Epithelial cell of proximal tubule (primary cell): ENCODE measurements at regions not wholly inside any gene's neighbourhood (a gene's known extent, or its start where the extent isn't known, plus 50 kb on each side); places are given as distances from the start of the nearest gene placed in this dataset.

Experiments used
- DNase-seq: peaks from one replicate; pipeline ENCODE4 v3.0.0-alpha.2; 2011; ENCODE audit warnings: low read depth
- H3K4me3 ChIP-seq: 2 replicates; pipeline ENCODE4 v1.5.1; 2011; ENCODE audit warnings: low read depth, mild to moderate bottlenecking, low read length
- CTCF ChIP-seq: conservative IDR thresholded peaks from 2 replicates; pipeline ENCODE4 v1.5.1; 2012; ENCODE audit warnings: low read depth, mild to moderate bottlenecking, low read length

DNA sequence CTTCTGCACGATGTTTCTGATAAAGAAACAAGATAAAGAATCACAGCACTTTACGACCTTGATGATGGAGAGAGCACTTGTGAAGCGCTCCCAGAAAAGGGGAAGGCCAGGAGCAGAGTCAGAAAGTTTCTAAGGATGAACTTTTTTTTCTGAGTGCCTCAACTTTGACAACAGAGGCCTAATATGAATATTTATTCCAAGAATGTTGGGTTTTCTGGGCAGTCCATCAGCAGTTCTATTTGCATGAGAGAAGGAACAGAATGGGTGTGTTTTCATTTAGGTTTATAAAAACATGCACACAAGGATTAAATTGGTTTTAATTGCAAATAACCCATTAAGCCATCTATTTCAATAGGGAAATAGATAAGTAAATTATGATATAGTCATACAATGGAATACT is 204.9 kb downstream of the SIM1 start:
- DNase-seq, result no peak
- no peak for TF ChIP-seq CTCF
- H3K4me3 ChIP-seq, result no peak overlapping the region

- TF ChIP-seq CTCF, result no peak
- H3K4me3 ChIP-seq, result no peak overlapping the region
- DNase-seq, result no peak
These were observed 206.0 kb downstream of the SIM1 start for GRCh38 chr6:100258752-100259151.

DNA sequence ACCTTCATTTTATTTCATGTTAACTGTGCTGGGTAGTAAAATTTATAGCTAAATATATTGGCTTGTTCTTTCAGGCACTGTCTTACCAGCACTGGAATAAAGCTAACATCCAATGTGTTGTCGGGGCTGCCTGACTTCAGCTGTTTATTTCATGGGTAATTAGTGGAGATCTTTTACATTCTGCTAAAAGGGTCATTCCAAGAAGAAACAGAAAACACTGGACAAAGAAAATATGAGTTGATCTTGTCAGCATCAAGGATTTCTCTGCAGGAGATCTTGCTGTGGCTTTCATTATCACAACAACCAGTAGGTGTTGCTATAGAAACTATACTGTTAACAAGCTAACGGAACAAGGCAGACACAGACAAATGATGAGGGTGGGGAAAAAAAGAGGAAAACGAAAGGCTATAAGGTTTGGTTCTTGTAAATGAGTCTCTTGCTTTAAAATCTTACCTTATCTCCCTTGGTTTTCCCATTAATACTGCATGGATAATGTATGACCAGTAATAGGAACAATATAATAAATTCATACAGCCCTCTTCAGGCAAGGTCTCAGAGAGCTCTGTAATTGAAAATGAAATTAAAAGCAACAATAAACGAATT is 206.8 kb downstream of the SIM1 start:
- DNase-seq, result no peak
- TF ChIP-seq CTCF, result peak; percentile 14
- no peak overlapping the region for H3K4me3 ChIP-seq

GRCh38 chr6:100255701-100256100 is 209.0 kb downstream of the SIM1 start:
- no peak for DNase-seq
- no peak overlapping the region for H3K4me3 ChIP-seq
- TF ChIP-seq CTCF, result no peak

- no peak for DNase-seq
- no peak overlapping the region for H3K4me3 ChIP-seq
- TF ChIP-seq CTCF, result no peak
These were observed 217.6 kb downstream of the SIM1 start for GRCh38 chr6:100247123-100247522.

DNA sequence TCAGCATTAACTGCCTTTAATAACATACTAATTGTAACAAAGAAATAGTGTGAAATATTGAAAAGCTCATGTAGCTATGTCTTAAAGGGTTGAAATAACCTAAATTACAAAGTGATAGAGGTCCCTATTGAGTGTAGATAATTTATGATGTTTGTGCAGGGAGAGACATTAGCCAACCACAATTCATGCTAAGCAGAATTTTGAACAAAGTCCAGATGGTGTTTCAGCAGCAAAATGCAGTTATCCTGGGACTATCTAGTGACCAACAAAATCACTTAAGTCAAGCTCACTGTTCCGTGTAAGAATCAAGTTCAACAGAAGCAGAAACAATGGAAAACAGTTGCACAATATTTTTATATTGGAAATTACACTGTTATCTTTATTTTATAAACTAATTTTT is 218.5 kb downstream of the SIM1 start:
- TF ChIP-seq CTCF, result no peak
- DNase-seq, result no peak
- no peak overlapping the region for H3K4me3 ChIP-seq

DNA sequence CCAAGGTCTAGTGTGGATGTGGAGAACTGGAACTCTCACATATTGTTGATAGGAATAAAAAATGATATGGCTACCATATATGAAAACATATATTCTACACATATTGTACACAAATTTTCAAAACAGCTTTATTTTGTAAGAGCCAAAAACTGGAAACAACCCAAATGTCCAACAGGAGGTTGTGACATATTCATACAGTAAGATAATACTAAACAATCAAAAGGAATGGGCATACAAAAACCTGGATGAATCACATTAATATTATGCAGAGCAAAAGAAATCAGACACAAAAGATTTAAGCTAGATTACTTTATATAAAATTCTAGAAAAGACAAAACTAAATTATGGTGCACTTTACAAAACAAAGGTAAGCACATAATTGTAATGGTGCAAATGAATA is 223.9 kb downstream of the SIM1 start:
- no peak for TF ChIP-seq CTCF
- H3K4me3 ChIP-seq, result no peak overlapping the region
- no peak for DNase-seq
